ENCODE measurements at regions not wholly inside any gene's neighbourhood (a gene's known extent, or its start where the extent isn't known, plus 50 kb on each side); places are given as distances from the start of the nearest gene placed in this dataset.

DNA sequence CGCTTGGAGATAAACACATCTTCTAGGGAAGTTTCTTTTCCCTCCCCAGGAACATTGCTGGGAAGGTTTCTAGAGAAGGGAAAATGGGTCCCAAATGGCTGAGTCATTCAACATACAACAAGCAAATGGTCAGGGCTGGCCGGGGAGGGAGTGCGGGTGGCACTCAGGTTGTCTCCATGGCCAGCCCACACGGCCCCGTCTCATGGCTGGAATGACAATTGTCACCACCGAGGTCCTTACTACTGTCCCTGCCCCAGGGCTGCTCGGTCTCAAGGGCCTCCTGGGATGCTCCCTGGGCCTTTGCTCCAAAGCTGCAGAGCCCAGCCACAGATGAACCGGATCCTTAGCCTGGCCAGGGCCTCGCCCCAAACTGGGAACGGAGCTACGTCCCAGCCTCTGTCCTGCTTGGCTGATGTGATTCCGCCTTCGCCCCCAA is 121.9 kb downstream of the FGF18 start:
- TF ChIP-seq, protein P1, sequence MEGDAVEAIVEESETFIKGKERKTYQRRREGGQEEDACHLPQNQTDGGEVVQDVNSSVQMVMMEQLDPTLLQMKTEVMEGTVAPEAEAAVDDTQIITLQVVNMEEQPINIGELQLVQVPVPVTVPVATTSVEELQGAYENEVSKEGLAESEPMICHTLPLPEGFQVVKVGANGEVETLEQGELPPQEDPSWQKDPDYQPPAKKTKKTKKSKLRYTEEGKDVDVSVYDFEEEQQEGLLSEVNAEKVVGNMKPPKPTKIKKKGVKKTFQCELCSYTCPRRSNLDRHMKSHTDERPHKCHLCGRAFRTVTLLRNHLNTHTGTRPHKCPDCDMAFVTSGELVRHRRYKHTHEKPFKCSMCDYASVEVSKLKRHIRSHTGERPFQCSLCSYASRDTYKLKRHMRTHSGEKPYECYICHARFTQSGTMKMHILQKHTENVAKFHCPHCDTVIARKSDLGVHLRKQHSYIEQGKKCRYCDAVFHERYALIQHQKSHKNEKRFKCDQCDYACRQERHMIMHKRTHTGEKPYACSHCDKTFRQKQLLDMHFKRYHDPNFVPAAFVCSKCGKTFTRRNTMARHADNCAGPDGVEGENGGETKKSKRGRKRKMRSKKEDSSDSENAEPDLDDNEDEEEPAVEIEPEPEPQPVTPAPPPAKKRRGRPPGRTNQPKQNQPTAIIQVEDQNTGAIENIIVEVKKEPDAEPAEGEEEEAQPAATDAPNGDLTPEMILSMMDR (IDR thresholded peaks at IDR 0.05; ENCODE audit: borderline replicate concordance, extremely low read depth, insufficient read depth), result no peak
- Histone ChIP-seq H3K9ac (ENCODE audit: low read length in 3 of 3) (no peak overlapping the region), H3K36me3 (ENCODE audit: control insufficient read depth in 2 of 3, insufficient read depth in 3 of 3, low read length in 3 of 3) (no peaks in the 10 kb centered on the region), H3K9me3 (ENCODE audit: control insufficient read depth in 2 of 3, insufficient read depth in 1 of 3, low read length in 3 of 3) (no peaks in the 10 kb centered on the region), H3K4me3 (ENCODE audit: low read length in 3 of 3) (no peak overlapping the region), H3K27ac (ENCODE audit: low read depth in 2 of 2, low read length in 2 of 2) (no peak overlapping the region), H3K4me1 (ENCODE audit: control insufficient read depth in 2 of 3, insufficient read depth in 2 of 3, low read depth in 1 of 3, low read length in 3 of 3) (no peaks in the 10 kb centered on the region), H3K27me3 (ENCODE audit: control insufficient read depth, insufficient read depth, low read length) (no peaks in the 10 kb centered on the region)
- intact Hi-C loops (cut with DNase I), result no loop called here
- DNase-seq (no peak), FAIRE-seq (no peak)

DNA sequence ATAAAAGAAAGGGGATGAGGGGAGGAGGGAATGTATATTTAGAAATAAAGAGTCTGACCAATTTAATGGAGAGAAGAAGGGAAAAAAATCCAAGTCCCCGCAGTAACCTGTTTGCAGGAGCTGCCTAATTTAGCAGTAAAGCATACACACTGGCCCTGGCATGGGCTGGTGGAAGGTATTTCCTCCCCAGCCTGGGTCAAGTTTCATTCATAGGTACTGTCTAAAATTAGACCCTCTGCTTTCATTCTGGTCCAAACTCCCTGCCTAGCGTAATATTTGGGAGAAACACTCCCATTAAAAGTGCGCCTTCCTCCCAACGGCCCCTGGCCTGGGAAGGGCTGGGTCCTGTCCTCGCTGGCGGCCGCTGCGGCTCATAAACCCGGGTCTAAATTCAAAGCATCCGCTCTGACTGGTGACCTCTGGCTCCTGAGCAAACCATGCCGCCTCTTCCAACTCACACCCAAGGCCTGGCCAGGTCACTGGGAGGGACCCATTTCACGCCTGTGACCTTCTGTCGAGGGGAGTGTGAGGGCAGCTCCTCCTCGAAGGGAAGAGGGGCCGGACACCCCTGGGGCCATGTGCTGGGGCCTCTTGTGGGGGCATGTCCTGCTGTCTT is 123.2 kb downstream of the FGF18 start:
- Histone ChIP-seq H3K4me3 (ENCODE audit: low read length in 3 of 3) (no peak overlapping the region), H3K9ac (ENCODE audit: low read length in 3 of 3) (no peak overlapping the region), H3K36me3 (ENCODE audit: control insufficient read depth in 2 of 3, insufficient read depth in 3 of 3, low read length in 3 of 3) (no peaks in the 10 kb centered on the region), H3K27me3 (ENCODE audit: control insufficient read depth, insufficient read depth, low read length) (no peaks in the 10 kb centered on the region), H3K9me3 (ENCODE audit: control insufficient read depth in 2 of 3, insufficient read depth in 1 of 3, low read length in 3 of 3) (no peaks in the 10 kb centered on the region), H3K4me1 (ENCODE audit: control insufficient read depth in 2 of 3, insufficient read depth in 2 of 3, low read depth in 1 of 3, low read length in 3 of 3) (no peaks in the 10 kb centered on the region), H3K27ac (ENCODE audit: low read depth in 2 of 2, low read length in 2 of 2) (no peak overlapping the region)
- intact Hi-C loops (cut with DNase I), result no loop called here
- DNase-seq, result peak; percentile 54 to 73 (median 69)
- TF ChIP-seq, protein P1 (IDR thresholded peaks at IDR 0.05; ENCODE audit: borderline replicate concordance, extremely low read depth, insufficient read depth), result no peak
- FAIRE-seq, result no peak

DNA sequence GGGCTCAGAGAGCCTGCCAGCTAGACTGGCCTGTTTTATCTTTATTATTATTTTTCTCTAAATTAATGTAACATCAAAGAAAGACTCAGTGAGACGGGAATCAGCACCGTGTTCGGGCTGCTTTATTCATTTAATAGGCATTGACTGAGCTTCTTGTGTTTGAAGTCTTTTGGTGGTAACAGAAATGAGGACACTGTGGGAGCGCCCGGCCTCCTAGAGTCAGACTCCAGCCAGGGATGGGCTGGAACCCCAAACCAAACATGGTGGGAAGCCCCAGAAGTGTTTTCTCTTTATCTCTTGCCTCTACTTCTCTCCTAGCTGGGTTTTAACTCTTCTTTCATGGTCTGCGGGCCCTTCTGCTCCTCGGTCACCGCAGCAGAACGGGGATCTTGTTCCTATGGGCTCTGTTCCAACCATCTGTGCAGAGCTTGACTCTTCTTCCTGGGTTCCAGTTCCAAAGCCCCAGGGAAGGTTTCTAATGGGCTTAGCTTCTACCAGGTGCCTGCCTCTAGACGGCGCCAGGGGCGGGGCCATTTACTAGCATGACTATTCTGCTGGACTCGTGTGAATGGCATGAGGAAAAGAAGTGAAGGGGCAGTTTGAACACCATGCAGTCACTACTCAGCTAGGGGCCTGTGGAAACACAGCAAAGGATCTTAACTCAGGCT is 123.8 kb downstream of the FGF18 start:
- H3K27me3 ChIP-seq (ENCODE audit: control insufficient read depth, insufficient read depth, low read length), result no peaks in the 10 kb centered on the region
- no peaks in the 10 kb centered on the region for H3K4me1 ChIP-seq (ENCODE audit: control insufficient read depth in 2 of 3, insufficient read depth in 2 of 3, low read depth in 1 of 3, low read length in 3 of 3)

More for the DNA sequence above, 123.8 kb downstream of the FGF18 start:
- intact Hi-C loops (cut with DNase I), result no loop called here
- Histone ChIP-seq H3K27ac (ENCODE audit: low read depth in 2 of 2, low read length in 2 of 2) (no peak overlapping the region), H3K9me3 (ENCODE audit: control insufficient read depth in 2 of 3, insufficient read depth in 1 of 3, low read length in 3 of 3) (no peaks in the 10 kb centered on the region), H3K36me3 (ENCODE audit: control insufficient read depth in 2 of 3, insufficient read depth in 3 of 3, low read length in 3 of 3) (no peaks in the 10 kb centered on the region), H3K9ac (ENCODE audit: low read length in 3 of 3) (no peak overlapping the region), H3K4me3 (ENCODE audit: low read length in 3 of 3) (no peak overlapping the region)
- DNase-seq (no peak), FAIRE-seq (no peak)
- TF ChIP-seq, protein P1 (IDR thresholded peaks at IDR 0.05; ENCODE audit: borderline replicate concordance, extremely low read depth, insufficient read depth), result no peak
